Suprapubic skin (tissue), 4 donors: ENCODE measurements at regions not wholly inside any gene's neighbourhood (a gene's known extent, or its start where the extent isn't known, plus 50 kb on each side); places are given as distances from the start of the nearest gene placed in this dataset.

ENCODE experiments used
- EP300 ChIP-seq: sonication (generic); formaldehyde crosslinking; IDR thresholded peaks from one replicate; pipeline ENCODE4 v1.6.1; 2017; ENCODE audit warnings: antibody characterized with exemption
- POLR2A ChIP-seq, 2 donors: fragments of 450-650 bp; IDR thresholded peaks; one replicate each; pipeline ENCODE4 v1.6.1; 2017; ENCODE audit warnings: antibody characterized with exemption in 2 of 2, mild to moderate bottlenecking in 2 of 2, moderate library complexity in 2 of 2
- POLR2AphosphoS5 ChIP-seq, 3 donors: sonication (generic); formaldehyde crosslinking; IDR thresholded peaks; one replicate each; pipeline ENCODE4 v1.6.1; 2017; ENCODE audit warnings: antibody characterized with exemption in 3 of 3
- TF ChIP-seq, protein P1 (sequence below), 2 donors: fragments of 200-600 bp in 1 of 2; fragments of 450-650 bp in 1 of 2; sonication (generic) in 1 of 2; IDR thresholded peaks; one replicate each; pipeline ENCODE4 v1.5.1; 2016 to 2019; ENCODE audit warnings: antibody characterized with exemption in 2 of 2, mild to moderate bottlenecking in 1 of 2, moderate library complexity in 1 of 2

- TF ChIP-seq, protein P1, sequence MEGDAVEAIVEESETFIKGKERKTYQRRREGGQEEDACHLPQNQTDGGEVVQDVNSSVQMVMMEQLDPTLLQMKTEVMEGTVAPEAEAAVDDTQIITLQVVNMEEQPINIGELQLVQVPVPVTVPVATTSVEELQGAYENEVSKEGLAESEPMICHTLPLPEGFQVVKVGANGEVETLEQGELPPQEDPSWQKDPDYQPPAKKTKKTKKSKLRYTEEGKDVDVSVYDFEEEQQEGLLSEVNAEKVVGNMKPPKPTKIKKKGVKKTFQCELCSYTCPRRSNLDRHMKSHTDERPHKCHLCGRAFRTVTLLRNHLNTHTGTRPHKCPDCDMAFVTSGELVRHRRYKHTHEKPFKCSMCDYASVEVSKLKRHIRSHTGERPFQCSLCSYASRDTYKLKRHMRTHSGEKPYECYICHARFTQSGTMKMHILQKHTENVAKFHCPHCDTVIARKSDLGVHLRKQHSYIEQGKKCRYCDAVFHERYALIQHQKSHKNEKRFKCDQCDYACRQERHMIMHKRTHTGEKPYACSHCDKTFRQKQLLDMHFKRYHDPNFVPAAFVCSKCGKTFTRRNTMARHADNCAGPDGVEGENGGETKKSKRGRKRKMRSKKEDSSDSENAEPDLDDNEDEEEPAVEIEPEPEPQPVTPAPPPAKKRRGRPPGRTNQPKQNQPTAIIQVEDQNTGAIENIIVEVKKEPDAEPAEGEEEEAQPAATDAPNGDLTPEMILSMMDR (IDR thresholded peaks at IDR 0.05): no peak
- TF ChIP-seq EP300 (no peak), POLR2A (IDR thresholded peaks at IDR 0.05) (no peak), POLR2AphosphoS5 (IDR thresholded peaks at IDR 0.05) (no peak)
Measured at GRCh38 chr3:7999384-7999783, 502.2 kb upstream of the LMCD1 start.
